Astrocyte (in vitro differentiated cells and primary cell): ENCODE measurements at regions not wholly inside any gene's neighbourhood (a gene's known extent, or its start where the extent isn't known, plus 50 kb on each side); places are given as distances from the start of the nearest gene placed in this dataset.

Source experiments
- CTCF ChIP-seq: IDR thresholded peaks from 2 replicates; pipeline ENCODE4 v1.5.1; 2011; ENCODE audit warnings: low read depth, mild to moderate bottlenecking, inconsistent platforms, low read length, moderate library complexity; ENCODE audit not compliant: insufficient read depth
- EZH2 ChIP-seq: IDR thresholded peaks from 2 replicates; pipeline ENCODE4 v1.6.1; 2012; ENCODE audit warnings: mild to moderate bottlenecking, low read length, inconsistent platforms; ENCODE audit not compliant: insufficient read depth

DNA sequence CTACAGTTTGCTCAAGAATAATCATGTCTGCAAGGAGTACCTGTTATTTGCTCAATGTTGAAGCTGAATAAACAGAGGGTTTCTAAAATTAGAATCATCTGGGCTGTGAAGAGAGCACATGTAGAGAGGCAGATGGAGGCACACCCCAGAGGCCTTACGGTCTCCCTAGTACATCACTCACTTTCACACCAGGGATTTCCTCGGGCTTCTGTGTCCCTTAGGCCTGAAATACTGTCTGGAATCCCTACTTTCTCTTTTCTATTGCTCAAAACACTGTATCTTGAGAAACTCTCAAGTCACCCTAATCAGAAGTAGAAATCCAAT, 473.7 kb upstream of the ROBO2 start:
- TF ChIP-seq CTCF (no peak), EZH2 (no peak)
